ENCODE measurements at regions not wholly inside any gene's neighbourhood (a gene's known extent, or its start where the extent isn't known, plus 50 kb on each side); places are given as distances from the start of the nearest gene placed in this dataset.

DNA sequence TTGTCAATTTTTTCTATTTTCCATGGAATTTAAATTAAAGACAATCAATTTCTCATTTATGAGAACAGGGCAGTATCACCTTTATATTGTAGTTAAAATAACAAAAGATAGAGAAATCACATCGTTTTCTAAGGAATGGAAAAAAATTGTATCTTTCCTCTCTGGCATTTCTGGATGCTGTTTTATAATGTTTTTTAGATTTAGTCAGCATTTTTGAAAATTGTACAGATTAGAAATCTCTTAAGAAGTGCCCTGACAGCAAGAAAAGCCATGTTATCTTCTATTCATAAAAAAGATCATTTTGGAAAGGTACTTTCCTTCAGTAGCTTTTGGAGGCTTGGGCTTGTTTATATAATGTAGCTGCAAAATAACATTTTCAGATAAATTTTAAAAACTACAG lies 116.9 kb downstream of the PLG start:
- no peak for TF ChIP-seq SP2 (IDR thresholded peaks at IDR 0.05; ENCODE audit: low read length)
- no peak for TF ChIP-seq GABPA (IDR thresholded peaks at IDR 0.05; ENCODE audit: borderline replicate concordance, insufficient read depth, low read length)
- TF ChIP-seq EZH2 (IDR thresholded peaks at IDR 0.05; ENCODE audit: low read depth, low read length, severe bottlenecking) = no peak
- TF ChIP-seq ZNF274 (IDR thresholded peaks at IDR 0.05; ENCODE audit: borderline replicate concordance, extremely low read depth, low read length) = no peak
- TF ChIP-seq ASH2L (IDR thresholded peaks at IDR 0.05; ENCODE audit: low read length) = no peak
- TF ChIP-seq HDAC6 (IDR thresholded peaks at IDR 0.05; ENCODE audit: low read depth, low read length) = no peak
- no peak for TF ChIP-seq POLR2A (IDR thresholded peaks at IDR 0.05; ENCODE audit: control extremely low read depth in 1 of 2, low read depth in 2 of 2, low read length in 2 of 2)
- TF ChIP-seq, protein P1, sequence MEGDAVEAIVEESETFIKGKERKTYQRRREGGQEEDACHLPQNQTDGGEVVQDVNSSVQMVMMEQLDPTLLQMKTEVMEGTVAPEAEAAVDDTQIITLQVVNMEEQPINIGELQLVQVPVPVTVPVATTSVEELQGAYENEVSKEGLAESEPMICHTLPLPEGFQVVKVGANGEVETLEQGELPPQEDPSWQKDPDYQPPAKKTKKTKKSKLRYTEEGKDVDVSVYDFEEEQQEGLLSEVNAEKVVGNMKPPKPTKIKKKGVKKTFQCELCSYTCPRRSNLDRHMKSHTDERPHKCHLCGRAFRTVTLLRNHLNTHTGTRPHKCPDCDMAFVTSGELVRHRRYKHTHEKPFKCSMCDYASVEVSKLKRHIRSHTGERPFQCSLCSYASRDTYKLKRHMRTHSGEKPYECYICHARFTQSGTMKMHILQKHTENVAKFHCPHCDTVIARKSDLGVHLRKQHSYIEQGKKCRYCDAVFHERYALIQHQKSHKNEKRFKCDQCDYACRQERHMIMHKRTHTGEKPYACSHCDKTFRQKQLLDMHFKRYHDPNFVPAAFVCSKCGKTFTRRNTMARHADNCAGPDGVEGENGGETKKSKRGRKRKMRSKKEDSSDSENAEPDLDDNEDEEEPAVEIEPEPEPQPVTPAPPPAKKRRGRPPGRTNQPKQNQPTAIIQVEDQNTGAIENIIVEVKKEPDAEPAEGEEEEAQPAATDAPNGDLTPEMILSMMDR (IDR thresholded peaks at IDR 0.05; ENCODE audit: control extremely low read depth in 1 of 3, insufficient read depth in 1 of 3, low read depth in 1 of 3, low read length in 3 of 3) = no peak
- TF ChIP-seq, protein P2, sequence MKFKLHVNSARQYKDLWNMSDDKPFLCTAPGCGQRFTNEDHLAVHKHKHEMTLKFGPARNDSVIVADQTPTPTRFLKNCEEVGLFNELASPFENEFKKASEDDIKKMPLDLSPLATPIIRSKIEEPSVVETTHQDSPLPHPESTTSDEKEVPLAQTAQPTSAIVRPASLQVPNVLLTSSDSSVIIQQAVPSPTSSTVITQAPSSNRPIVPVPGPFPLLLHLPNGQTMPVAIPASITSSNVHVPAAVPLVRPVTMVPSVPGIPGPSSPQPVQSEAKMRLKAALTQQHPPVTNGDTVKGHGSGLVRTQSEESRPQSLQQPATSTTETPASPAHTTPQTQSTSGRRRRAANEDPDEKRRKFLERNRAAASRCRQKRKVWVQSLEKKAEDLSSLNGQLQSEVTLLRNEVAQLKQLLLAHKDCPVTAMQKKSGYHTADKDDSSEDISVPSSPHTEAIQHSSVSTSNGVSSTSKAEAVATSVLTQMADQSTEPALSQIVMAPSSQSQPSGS (IDR thresholded peaks at IDR 0.05; ENCODE audit: low read length) = no peak
- no peak for TF ChIP-seq SIX5 (IDR thresholded peaks at IDR 0.05; ENCODE audit: low read depth, low read length)
